GM19240 (cell line): ENCODE measurements at regions not wholly inside any gene's neighbourhood (a gene's known extent, or its start where the extent isn't known, plus 50 kb on each side); places are given as distances from the start of the nearest gene placed in this dataset.

ENCODE experiments used
- DNase-seq: peaks from one replicate; pipeline ENCODE4 v3.0.0; 2011; ENCODE audit warnings: low spot score; ENCODE audit not compliant: insufficient read length

GRCh38 chr4:181991369-181992108 is 251.7 kb upstream of the TENM3 start:
- no peak for DNase-seq

- no peak for DNase-seq
These were observed 244.6 kb upstream of the TENM3 start for GRCh38 chr4:181998398-181999295.

- DNase-seq, result no peak
These were observed 243.1 kb upstream of the TENM3 start for GRCh38 chr4:182000077-182000476.

- no peak for DNase-seq
These were observed 232.3 kb upstream of the TENM3 start for GRCh38 chr4:182010876-182011275.

GRCh38 chr4:182014164-182014563 is 229.0 kb upstream of the TENM3 start:
- no peak for DNase-seq

- DNase-seq, result no peak
These were observed 228.2 kb upstream of the TENM3 start for GRCh38 chr4:182015014-182015413.

GRCh38 chr4:182015893-182016292 is 227.3 kb upstream of the TENM3 start:
- no peak for DNase-seq

- no peak for DNase-seq
These were observed 226.2 kb upstream of the TENM3 start for GRCh38 chr4:182017038-182017437.

- no peak for DNase-seq
These were observed 224.5 kb upstream of the TENM3 start for GRCh38 chr4:182018691-182019090.

GRCh38 chr4:182019148-182019652 is 224.0 kb upstream of the TENM3 start:
- no peak for DNase-seq

GRCh38 chr4:182022909-182023308 is 220.3 kb upstream of the TENM3 start:
- DNase-seq, result no peak

GRCh38 chr4:182023469-182023868 is 219.7 kb upstream of the TENM3 start:
- no peak for DNase-seq

GRCh38 chr4:182042945-182043344 is 200.3 kb upstream of the TENM3 start:
- DNase-seq, result no peak

GRCh38 chr4:182048871-182049270 is 194.3 kb upstream of the TENM3 start:
- no peak for DNase-seq

- no peak for DNase-seq
These were observed 186.3 kb upstream of the TENM3 start for GRCh38 chr4:182056866-182057265.

GRCh38 chr4:182062458-182062857 is 180.7 kb upstream of the TENM3 start:
- no peak for DNase-seq

GRCh38 chr4:182062936-182063335 is 180.3 kb upstream of the TENM3 start:
- DNase-seq, result no peak

- DNase-seq, result no peak
These were observed 179.6 kb upstream of the TENM3 start for GRCh38 chr4:182063651-182064050.

GRCh38 chr4:182065255-182065654 is 177.9 kb upstream of the TENM3 start:
- DNase-seq, result no peak

- DNase-seq, result no peak
These were observed 177.2 kb upstream of the TENM3 start for GRCh38 chr4:182066037-182066436.

- DNase-seq, result no peak
These were observed 175.4 kb upstream of the TENM3 start for GRCh38 chr4:182067828-182068227.

GRCh38 chr4:182068920-182069319 is 174.3 kb upstream of the TENM3 start:
- no peak for DNase-seq
